ENCODE measurements at regions not wholly inside any gene's neighbourhood (a gene's known extent, or its start where the extent isn't known, plus 50 kb on each side); places are given as distances from the start of the nearest gene placed in this dataset.

DNA sequence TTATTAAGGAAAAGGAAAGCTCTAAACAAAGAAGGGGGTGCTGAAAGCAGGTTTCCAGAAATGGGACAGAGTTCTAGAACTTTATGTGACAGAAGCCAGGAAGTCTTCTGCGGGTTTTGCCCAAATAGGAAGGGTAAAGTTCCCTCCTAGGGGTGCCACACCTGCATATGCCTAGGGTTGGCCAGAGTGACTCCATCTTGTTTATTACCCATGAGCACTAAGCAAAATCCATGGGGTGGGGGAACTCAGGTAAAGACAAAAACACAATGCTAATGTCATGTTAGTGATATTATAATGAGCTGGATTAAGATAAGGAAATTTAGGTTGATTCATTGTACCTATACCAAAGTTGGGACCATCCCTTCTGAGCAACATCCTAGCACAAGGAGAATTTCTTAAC, 1132.7 kb downstream of the KCNT2 start:
- no peaks in the 10 kb centered on the region for H3K36me3 Mint-ChIP-seq
- no peak overlapping the region for H3K27ac Mint-ChIP-seq
- H3K9me3 Mint-ChIP-seq (ENCODE audit: low read depth), result peaks cover 8% of the 10 kb centered on the region

DNA sequence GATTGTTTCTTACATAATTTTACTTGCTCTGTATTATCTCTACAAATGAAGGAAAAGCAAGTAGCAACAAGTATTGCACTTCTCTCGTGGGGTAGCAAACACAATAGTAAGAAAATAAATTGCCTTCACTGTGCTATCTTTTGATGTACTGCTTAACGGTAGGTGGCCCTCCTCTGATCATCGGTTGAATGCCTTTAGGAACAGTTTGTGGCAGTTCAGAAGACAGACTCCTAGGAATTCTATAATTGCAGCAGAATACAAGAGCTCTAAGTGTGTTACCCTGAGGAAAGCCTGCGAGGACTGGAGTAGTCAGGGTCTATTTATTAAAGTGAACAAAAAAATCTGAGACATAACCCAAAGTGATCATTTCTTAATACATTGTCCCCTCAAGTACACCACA, 1135.9 kb downstream of the KCNT2 start:
- Mint-ChIP-seq H3K27ac (no peak overlapping the region), H3K27me3 (no peaks in the 10 kb centered on the region), H3K4me3 (no peak overlapping the region), H3K4me1 (ENCODE audit: low read depth) (no peaks in the 10 kb centered on the region), H3K36me3 (no peaks in the 10 kb centered on the region), H3K9me3 (ENCODE audit: low read depth) (peaks cover 8% of the 10 kb centered on the region)

More for the DNA sequence above, 1132.7 kb downstream of the KCNT2 start:
- Mint-ChIP-seq H3K4me3 (no peak overlapping the region), H3K4me1 (ENCODE audit: low read depth) (no peaks in the 10 kb centered on the region), H3K27me3 (no peaks in the 10 kb centered on the region)

DNA sequence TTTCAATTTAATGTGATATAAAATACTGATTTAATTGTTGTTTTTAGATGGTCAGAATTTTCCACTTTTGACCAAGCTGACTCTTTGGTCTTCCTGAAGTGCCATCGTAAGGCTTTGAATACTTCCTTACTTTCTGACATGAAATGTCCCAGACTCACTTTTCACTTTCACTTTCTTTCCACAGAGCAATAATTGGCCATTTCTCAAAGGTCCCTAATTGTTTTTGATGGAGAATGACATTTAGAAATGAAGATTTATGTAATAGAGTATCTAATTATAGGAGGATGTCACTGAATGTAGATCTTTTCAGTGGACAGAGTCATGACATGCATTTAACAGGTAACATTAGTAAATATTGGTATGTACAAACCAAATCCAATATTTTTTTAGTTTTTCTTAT, 1141.6 kb downstream of the KCNT2 start:
- no peak overlapping the region for H3K4me3 Mint-ChIP-seq
- H3K27ac Mint-ChIP-seq, result no peak overlapping the region
- peaks cover 6% of the 10 kb centered on the region for H3K9me3 Mint-ChIP-seq (ENCODE audit: low read depth)
- no peaks in the 10 kb centered on the region for H3K36me3 Mint-ChIP-seq
- no peaks in the 10 kb centered on the region for H3K4me1 Mint-ChIP-seq (ENCODE audit: low read depth)
- no peaks in the 10 kb centered on the region for H3K27me3 Mint-ChIP-seq

DNA sequence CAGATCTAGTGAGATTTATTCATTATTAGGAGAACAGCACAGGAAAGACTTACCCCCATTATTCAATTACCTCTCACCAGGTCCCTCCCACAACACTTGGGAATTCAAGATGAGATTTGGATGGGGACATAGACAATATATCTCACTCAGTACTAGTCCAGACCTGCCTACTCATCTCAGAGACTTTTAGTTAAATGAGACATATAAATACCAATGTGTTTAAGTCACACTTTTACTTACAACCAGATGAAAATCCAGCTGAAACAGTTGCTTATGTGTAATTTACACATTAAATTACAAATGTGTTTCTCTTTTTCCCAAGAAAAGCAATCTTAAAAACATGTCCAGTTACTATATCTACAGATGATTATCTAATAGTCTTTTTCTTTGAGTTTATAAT, 1145.6 kb downstream of the KCNT2 start:
- H3K4me1 Mint-ChIP-seq (ENCODE audit: low read depth), result no peaks in the 10 kb centered on the region
- peaks cover 6% of the 10 kb centered on the region for H3K9me3 Mint-ChIP-seq (ENCODE audit: low read depth)
- H3K27me3 Mint-ChIP-seq, result no peaks in the 10 kb centered on the region
- H3K36me3 Mint-ChIP-seq, result no peaks in the 10 kb centered on the region
- no peak overlapping the region for H3K27ac Mint-ChIP-seq
- no peak overlapping the region for H3K4me3 Mint-ChIP-seq

DNA sequence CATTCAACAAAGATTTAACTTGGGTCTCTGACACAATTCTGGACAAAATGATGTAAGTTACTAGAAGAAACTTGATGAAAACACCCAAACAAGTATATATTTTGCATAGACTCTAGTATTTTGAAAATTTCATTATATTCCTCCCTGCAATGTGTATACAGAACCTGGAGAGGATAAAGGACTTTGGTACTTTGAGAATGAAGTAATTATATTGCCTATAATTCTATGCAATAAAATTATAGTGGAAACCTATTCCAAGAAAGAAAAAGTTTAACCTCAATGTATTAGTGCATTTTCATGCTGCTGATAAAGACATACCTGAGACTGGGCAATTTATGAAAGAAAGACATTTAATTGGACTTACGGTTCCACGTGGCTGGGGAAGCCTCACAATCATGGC, 1146.1 kb downstream of the KCNT2 start:
- no peak overlapping the region for H3K4me3 Mint-ChIP-seq
- H3K4me1 Mint-ChIP-seq (ENCODE audit: low read depth), result no peaks in the 10 kb centered on the region
- H3K27ac Mint-ChIP-seq, result no peak overlapping the region
- peaks cover 6% of the 10 kb centered on the region for H3K9me3 Mint-ChIP-seq (ENCODE audit: low read depth)
- H3K27me3 Mint-ChIP-seq, result no peaks in the 10 kb centered on the region
- no peaks in the 10 kb centered on the region for H3K36me3 Mint-ChIP-seq

DNA sequence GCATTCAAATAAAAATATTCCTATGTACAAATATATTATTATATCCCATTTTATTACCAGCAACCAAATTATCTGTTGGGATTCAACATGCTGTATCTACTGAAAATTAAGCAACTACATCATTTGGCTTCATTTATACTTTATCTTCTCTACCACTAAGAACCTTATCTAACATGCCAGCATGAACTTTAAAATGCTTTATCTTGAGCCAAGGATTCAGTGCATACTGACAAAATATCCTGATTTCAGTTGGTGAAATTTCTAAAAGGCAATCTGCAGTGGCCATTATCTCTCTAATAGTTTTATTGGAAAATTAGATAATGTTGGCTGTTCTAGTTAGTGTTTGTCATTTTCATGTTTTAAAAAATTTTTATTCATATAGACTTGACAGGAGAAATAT, 1149.9 kb downstream of the KCNT2 start:
- no peaks in the 10 kb centered on the region for H3K36me3 Mint-ChIP-seq
- H3K4me3 Mint-ChIP-seq, result no peak overlapping the region
- no peaks in the 10 kb centered on the region for H3K27me3 Mint-ChIP-seq
- H3K27ac Mint-ChIP-seq, result no peak overlapping the region
- H3K4me1 Mint-ChIP-seq (ENCODE audit: low read depth), result no peaks in the 10 kb centered on the region
- H3K9me3 Mint-ChIP-seq (ENCODE audit: low read depth), result peaks cover 15% of the 10 kb centered on the region

DNA sequence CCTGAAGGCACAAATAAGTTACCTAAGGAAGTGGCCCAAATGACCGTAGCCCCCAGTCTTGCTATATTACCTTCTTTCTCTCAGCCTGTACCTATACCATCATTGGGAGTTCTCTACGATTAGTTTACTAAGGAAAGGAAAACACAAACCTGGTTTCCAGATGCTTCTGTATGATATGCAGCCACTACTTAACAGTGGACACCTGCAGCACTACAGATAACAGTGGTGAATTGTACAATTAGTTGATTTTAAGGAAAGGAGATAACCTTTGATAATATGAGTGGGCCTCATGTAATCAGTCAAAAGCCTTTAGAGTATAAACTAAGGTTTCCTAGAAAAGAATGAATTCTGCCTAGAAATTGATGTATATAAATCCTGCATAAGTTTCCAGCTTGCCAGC, 1157.4 kb downstream of the KCNT2 start:
- H3K4me3 Mint-ChIP-seq, result no peak overlapping the region
- H3K27ac Mint-ChIP-seq, result no peak overlapping the region
- no peaks in the 10 kb centered on the region for H3K27me3 Mint-ChIP-seq
- no peaks in the 10 kb centered on the region for H3K4me1 Mint-ChIP-seq (ENCODE audit: low read depth)
- peaks cover 4% of the 10 kb centered on the region for H3K9me3 Mint-ChIP-seq (ENCODE audit: low read depth)
- H3K36me3 Mint-ChIP-seq, result no peaks in the 10 kb centered on the region

DNA sequence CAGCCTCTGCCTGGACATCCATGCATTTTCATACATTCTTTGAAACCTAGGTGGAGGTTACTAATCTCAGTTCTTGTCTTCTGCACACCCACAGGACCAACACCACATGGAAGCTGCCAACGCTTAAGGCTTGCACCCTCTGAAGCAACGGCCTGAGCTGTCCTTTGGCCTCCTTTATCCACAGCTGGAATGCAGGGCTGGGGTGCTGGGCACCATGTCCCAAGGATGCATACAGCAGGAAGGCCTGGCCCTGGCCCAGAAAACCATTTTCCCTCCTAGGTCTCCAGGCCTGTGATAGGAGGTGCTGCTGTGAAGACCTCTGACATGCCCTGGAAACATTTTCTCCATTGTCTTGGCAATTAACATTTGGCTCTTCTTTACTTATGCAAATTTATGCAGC, 1168.6 kb downstream of the KCNT2 start:
- no peak overlapping the region for H3K27ac Mint-ChIP-seq
- H3K9me3 Mint-ChIP-seq (ENCODE audit: low read depth), result peaks cover 1% of the 10 kb centered on the region
- H3K4me3 Mint-ChIP-seq, result no peak overlapping the region
- no peaks in the 10 kb centered on the region for H3K4me1 Mint-ChIP-seq (ENCODE audit: low read depth)
- no peaks in the 10 kb centered on the region for H3K27me3 Mint-ChIP-seq
- H3K36me3 Mint-ChIP-seq, result no peaks in the 10 kb centered on the region

DNA sequence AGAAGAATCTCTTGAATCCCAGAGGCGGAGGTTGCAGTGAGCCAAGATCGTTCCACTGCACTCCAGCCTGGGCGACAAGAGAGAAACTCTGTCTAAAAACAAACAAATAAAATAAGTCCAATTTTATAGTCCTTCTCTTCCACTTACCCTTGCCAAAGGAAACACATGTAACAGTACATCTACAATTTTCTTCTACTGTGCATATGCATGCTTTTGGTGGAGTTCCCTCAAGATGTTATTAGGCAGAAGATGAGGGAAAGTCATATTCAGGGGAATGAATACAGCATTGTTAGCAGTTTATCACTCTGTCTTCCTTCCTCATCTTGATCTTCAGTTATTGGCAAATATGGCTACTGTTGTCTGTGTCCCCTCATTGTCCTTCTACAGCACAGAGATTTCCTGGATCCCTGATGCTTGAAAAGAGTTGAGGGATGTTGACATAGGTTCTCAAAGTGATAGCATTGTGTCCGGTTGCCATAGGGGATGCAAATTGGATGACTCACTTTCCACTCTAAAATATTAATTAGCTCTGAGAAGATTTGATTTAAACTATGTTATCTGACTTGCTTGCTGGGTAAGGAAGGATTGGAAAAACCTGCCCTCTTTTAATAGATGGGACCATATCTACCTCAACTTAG, 1173.6 kb downstream of the KCNT2 start:
- H3K4me3 Mint-ChIP-seq, result no peak overlapping the region
- H3K9me3 Mint-ChIP-seq (ENCODE audit: low read depth), result peaks cover 3% of the 10 kb centered on the region
- no peaks in the 10 kb centered on the region for H3K36me3 Mint-ChIP-seq
- no peaks in the 10 kb centered on the region for H3K4me1 Mint-ChIP-seq (ENCODE audit: low read depth)
- H3K27me3 Mint-ChIP-seq, result no peaks in the 10 kb centered on the region
- no peak overlapping the region for H3K27ac Mint-ChIP-seq

DNA sequence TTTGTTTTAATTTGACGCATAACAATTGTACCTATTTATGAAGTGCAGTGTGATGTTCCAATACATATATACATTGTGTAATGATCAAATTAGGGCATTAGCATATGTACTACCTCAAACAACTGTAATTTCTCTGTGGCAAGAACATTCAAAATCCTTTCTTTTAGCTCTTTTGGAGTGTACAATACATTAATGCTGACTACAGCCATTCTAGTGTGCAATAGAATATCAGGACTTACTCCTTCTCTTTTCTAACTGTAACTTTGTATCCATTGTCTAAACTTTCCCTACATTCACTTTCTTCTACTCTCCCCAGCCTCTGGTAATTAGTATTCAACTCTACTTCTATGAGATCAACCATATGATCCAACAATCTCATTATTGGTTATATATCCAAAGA, 1177.4 kb downstream of the KCNT2 start:
- Mint-ChIP-seq H3K27ac (no peak overlapping the region), H3K36me3 (no peaks in the 10 kb centered on the region), H3K9me3 (ENCODE audit: low read depth) (peaks cover 3% of the 10 kb centered on the region), H3K4me1 (ENCODE audit: low read depth) (no peaks in the 10 kb centered on the region), H3K4me3 (no peak overlapping the region), H3K27me3 (no peaks in the 10 kb centered on the region)

DNA sequence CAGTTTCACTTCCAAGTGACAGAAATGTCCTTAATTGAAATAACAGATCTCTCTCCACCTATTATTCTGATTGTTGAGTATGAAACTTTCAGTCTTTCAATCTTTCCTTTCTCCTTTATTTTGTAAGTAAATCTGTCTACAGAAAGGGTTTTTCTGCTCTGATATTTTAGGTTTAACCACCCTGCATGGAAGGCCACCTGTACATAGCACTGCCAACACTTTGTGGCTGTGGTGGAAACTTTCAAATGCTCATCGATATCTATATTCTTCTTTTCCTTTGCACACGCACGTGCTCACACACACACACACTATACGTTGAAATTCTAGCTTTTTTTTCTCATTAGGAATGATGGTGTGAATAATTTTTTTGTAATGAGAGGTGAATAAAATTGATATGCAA, 1179.3 kb downstream of the KCNT2 start:
- H3K27ac Mint-ChIP-seq, result no peak overlapping the region
- H3K27me3 Mint-ChIP-seq, result no peaks in the 10 kb centered on the region
- no peaks in the 10 kb centered on the region for H3K9me3 Mint-ChIP-seq (ENCODE audit: low read depth)
- H3K36me3 Mint-ChIP-seq, result no peaks in the 10 kb centered on the region
- H3K4me3 Mint-ChIP-seq, result no peak overlapping the region
- no peaks in the 10 kb centered on the region for H3K4me1 Mint-ChIP-seq (ENCODE audit: low read depth)

DNA sequence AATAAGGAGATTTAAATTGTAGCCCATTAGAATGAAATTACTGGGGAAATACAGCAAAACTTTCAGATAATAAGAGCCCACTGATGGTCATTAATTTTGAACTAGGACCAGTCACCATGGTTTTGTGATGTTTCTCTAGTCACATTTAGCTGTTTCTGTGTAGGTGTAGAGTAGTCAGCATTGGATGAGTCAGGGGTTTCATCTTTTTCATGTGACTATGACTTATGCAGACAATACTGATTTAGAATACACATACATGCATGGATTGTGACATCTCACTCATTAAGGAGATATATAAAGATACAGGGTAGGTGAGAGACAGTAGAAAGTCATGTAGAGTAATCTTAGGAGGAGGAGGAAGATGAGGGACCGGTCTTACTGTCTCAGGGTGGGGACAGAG, 1192.7 kb downstream of the KCNT2 start:
- no peak overlapping the region for H3K4me3 Mint-ChIP-seq
- no peaks in the 10 kb centered on the region for H3K27me3 Mint-ChIP-seq
- no peak overlapping the region for H3K27ac Mint-ChIP-seq
- H3K9me3 Mint-ChIP-seq (ENCODE audit: low read depth), result peaks cover 9% of the 10 kb centered on the region
- no peaks in the 10 kb centered on the region for H3K36me3 Mint-ChIP-seq
- no peaks in the 10 kb centered on the region for H3K4me1 Mint-ChIP-seq (ENCODE audit: low read depth)

DNA sequence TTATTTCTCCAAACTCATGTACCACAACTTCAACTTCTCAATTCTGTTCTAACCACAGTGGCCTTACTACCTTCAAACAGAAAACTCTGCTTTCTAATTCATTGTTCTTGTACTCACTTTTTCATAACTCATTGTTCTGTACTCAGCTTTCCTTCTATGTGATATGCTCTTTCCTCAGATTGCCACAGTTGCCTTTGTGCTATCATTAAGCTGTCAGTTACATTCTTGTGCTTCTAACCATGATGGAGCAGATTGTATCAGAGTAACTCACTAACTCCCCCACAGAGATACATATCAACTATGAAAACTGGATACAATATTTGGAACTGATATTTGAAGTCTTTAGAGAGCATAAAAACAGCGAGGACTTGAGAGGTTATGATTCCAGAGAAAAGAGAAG, 1213.7 kb downstream of the KCNT2 start:
- Mint-ChIP-seq H3K4me3 (no peak overlapping the region), H3K27ac (no peak overlapping the region), H3K4me1 (ENCODE audit: low read depth) (no peaks in the 10 kb centered on the region), H3K9me3 (ENCODE audit: low read depth) (peaks cover 5% of the 10 kb centered on the region), H3K36me3 (no peaks in the 10 kb centered on the region), H3K27me3 (no peaks in the 10 kb centered on the region)

DNA sequence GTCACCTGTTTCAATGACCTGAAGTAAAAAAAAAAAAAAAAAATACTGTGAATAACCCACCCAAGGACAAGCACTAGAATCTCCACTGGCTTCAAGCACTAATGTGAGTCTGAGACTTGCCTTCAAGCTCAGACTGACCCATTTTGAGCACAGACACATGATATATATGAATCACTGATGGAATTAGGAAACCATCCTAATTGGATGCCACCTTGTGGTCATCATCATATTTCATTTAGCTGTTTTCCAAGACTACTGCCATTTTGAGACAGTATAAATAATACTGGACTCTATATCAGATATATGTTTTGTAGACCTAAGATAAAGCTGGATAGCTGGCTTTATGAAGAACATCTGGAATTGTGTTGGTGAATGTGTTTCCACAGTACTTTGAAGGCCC, 1232.0 kb downstream of the KCNT2 start:
- Mint-ChIP-seq H3K36me3 (no peaks in the 10 kb centered on the region), H3K27me3 (no peaks in the 10 kb centered on the region), H3K4me3 (no peak overlapping the region), H3K9me3 (ENCODE audit: low read depth) (no peaks in the 10 kb centered on the region), H3K27ac (no peak overlapping the region), H3K4me1 (ENCODE audit: low read depth) (no peaks in the 10 kb centered on the region)

DNA sequence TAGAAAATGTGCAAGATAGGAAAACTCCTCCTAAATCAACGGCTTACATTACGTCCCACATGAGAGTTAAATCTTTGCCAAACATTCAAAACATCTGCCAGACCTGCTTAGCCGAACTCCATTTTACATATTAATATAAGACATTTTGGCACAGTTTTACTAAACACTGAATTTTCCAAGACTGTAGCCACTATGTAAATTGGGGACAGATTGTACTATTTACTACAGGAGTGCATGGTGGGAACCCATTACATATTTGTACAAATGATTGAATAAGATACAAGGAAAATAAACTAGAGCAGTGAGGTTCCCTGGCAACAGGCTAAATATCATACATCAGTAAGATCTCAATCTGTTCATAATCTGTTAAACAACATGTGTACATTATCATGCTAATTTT, 1234.4 kb downstream of the KCNT2 start:
- Mint-ChIP-seq H3K4me3 (no peak overlapping the region), H3K27ac (no peak overlapping the region), H3K4me1 (ENCODE audit: low read depth) (no peaks in the 10 kb centered on the region), H3K36me3 (no peaks in the 10 kb centered on the region), H3K27me3 (no peaks in the 10 kb centered on the region), H3K9me3 (ENCODE audit: low read depth) (no peaks in the 10 kb centered on the region)

DNA sequence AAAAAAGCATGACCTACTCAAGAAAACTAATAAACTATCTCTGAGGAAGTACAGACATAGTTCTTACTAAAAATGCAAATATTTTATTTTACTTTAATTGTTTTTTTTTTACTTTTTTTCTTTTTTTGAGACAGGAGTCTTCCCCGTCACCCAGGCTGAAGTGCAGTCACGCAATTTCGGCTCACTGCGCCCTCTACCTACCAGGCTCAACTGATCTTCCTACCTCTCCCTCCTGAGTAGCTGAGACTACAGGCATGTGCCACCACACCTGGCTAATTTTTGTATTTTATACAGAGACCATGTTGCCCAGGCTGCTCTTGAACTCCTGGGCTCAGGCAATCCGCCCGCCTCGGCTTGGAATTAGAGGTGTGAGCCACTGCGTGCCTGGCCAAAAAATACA, 1263.1 kb downstream of the KCNT2 start:
- Mint-ChIP-seq H3K4me1 (ENCODE audit: low read depth) (no peaks in the 10 kb centered on the region), H3K4me3 (no peak overlapping the region), H3K9me3 (ENCODE audit: low read depth) (peaks cover 5% of the 10 kb centered on the region), H3K36me3 (no peaks in the 10 kb centered on the region), H3K27ac (no peak overlapping the region), H3K27me3 (no peaks in the 10 kb centered on the region)

Measured in activated naive CD8-positive, alpha-beta T cell (primary cell).